ENCODE measurements at regions not wholly inside any gene's neighbourhood (a gene's known extent, or its start where the extent isn't known, plus 50 kb on each side); places are given as distances from the start of the nearest gene placed in this dataset.

- Mint-ChIP-seq H3K36me3 (peaks cover 83% of the 10 kb centered on the region), H3K9me3 (peaks cover 88% of the 10 kb centered on the region), H3K4me1 (no peaks in the 10 kb centered on the region), H3K27ac (no peak overlapping the region), H3K4me3 (no peak overlapping the region), H3K27me3 (ENCODE audit: low read depth) (peaks cover 20% of the 10 kb centered on the region)
- DNase-seq (ENCODE audit: low spot score) (no peak), ATAC-seq (no peak)
- TF ChIP-seq ZNF232 (CRISPR knock-in tag; IDR thresholded peaks at IDR 0.05) (no peak), MLX (CRISPR knock-in tag; IDR thresholded peaks at IDR 0.05) (no peak), FOXP4 (CRISPR knock-in tag; IDR thresholded peaks at IDR 0.05) (no peak), MXD4 (CRISPR knock-in tag; IDR thresholded peaks at IDR 0.05; ENCODE audit: borderline replicate concordance) (no peak), SOX15 (CRISPR knock-in tag; IDR thresholded peaks at IDR 0.05) (no peak), USF1 (CRISPR knock-in tag; IDR thresholded peaks at IDR 0.05) (no peak), E2F4 (CRISPR knock-in tag; IDR thresholded peaks at IDR 0.05; ENCODE audit: borderline replicate concordance, low read depth) (no peak), JAZF1 (CRISPR knock-in tag; IDR thresholded peaks at IDR 0.05) (no peak), E2F1 (CRISPR knock-in tag; IDR thresholded peaks at IDR 0.05) (no peak), MYBL2 (CRISPR knock-in tag; IDR thresholded peaks at IDR 0.05) (no peak)
- POLR2A ChIA-PET, result no interaction called here
- CTCF ChIA-PET, result no interaction called here
Measured at GRCh38 chr2:6082625-6083018, 390.4 kb downstream of the SOX11 start.

GRCh38 chr2:6083136-6083535 lies 391.0 kb downstream of the SOX11 start:
- peaks cover 88% of the 10 kb centered on the region for H3K9me3 Mint-ChIP-seq
- no peak overlapping the region for H3K27ac Mint-ChIP-seq
- ChIA-PET POLR2A (no interaction called here), CTCF (no interaction called here)
- H3K4me1 Mint-ChIP-seq, result no peaks in the 10 kb centered on the region
- ATAC-seq (no peak), DNase-seq (ENCODE audit: low spot score) (no peak)
- TF ChIP-seq RORB (CRISPR knock-in tag; IDR thresholded peaks at IDR 0.05), result no peak
- no peak for TF ChIP-seq ZNF317 (CRISPR knock-in tag; IDR thresholded peaks at IDR 0.05; ENCODE audit: borderline replicate concordance, low read depth)
- no peak for TF ChIP-seq ZNF232 (CRISPR knock-in tag; IDR thresholded peaks at IDR 0.05)
- no peak for TF ChIP-seq ATF6 (CRISPR knock-in tag; IDR thresholded peaks at IDR 0.05)
- TF ChIP-seq TEAD1 (CRISPR knock-in tag; IDR thresholded peaks at IDR 0.05), result no peak
- no peak for TF ChIP-seq ATF1 (CRISPR knock-in tag; IDR thresholded peaks at IDR 0.05)
- no peak for TF ChIP-seq ZNF425 (CRISPR knock-in tag; conservative IDR thresholded peaks at IDR 0.05)
- no peak for TF ChIP-seq NFATC4 (CRISPR knock-in tag; IDR thresholded peaks at IDR 0.05)
- no peak for TF ChIP-seq RELA (CRISPR knock-in tag; IDR thresholded peaks at IDR 0.05; ENCODE audit: borderline replicate concordance)
- TF ChIP-seq MXD4 (CRISPR knock-in tag; IDR thresholded peaks at IDR 0.05; ENCODE audit: borderline replicate concordance), result no peak
- no peak for TF ChIP-seq E2F1 (CRISPR knock-in tag; IDR thresholded peaks at IDR 0.05)
- TF ChIP-seq GTF2I (CRISPR knock-in tag; conservative IDR thresholded peaks at IDR 0.05), result no peak
- TF ChIP-seq AFF4 (CRISPR knock-in tag; IDR thresholded peaks at IDR 0.05; ENCODE audit: borderline replicate concordance), result no peak
- H3K27me3 Mint-ChIP-seq (ENCODE audit: low read depth), result peaks cover 17% of the 10 kb centered on the region
- H3K36me3 Mint-ChIP-seq, result peaks cover 83% of the 10 kb centered on the region
- H3K4me3 Mint-ChIP-seq, result no peak overlapping the region

Data from WTC11 (cell line).